ENCODE measurements at regions not wholly inside any gene's neighbourhood (a gene's known extent, or its start where the extent isn't known, plus 50 kb on each side); places are given as distances from the start of the nearest gene placed in this dataset.
"Not testable (repeated sequence)": the region's sequence is repeated elsewhere in the genome, so short reads cannot be mapped to it uniquely, and the experiment has no call there.

GRCh38 chr2:48088994-48089393, 182.7 kb upstream of the FBXO11 start:
- H3K9me3 ChIP-seq = peaks cover 0 to 6% (median 0%) of the 10 kb centered on the region in 4 donors
- H3K36me3 ChIP-seq = no peaks in the 10 kb centered on the region
- TF ChIP-seq CTCF (IDR thresholded peaks at IDR 0.05) (no peak), POLR2A (IDR thresholded peaks at IDR 0.05) (no peak)
- H3K27me3 ChIP-seq = no peaks in the 10 kb centered on the region
- H3K27ac ChIP-seq = no peak overlapping the region
- intact Hi-C loops (cut with DNase I) = no loop called here
- WGBS (ENCODE audit: insufficient coverage, low coverage, low lambda C conversion rate, missing lambda C conversion rate) = 81% methylated on average over 2 of the region's 2 CpGs
- H3K4me1 ChIP-seq = no peaks in the 10 kb centered on the region
- DNase-seq (no peak), ATAC-seq (no peak)
- H3K4me3 ChIP-seq = no peak overlapping the region

- DNase-seq (no peak), ATAC-seq (no peak)
- WGBS (ENCODE audit: insufficient coverage, low coverage, low lambda C conversion rate, missing lambda C conversion rate) = 43% methylated on average over 1 of the region's 1 CpG
- no peak overlapping the region for H3K4me3 ChIP-seq
- no peaks in the 10 kb centered on the region for H3K36me3 ChIP-seq
- TF ChIP-seq POLR2A (IDR thresholded peaks at IDR 0.05) (no peak), CTCF (IDR thresholded peaks at IDR 0.05) (no peak)
- H3K27ac ChIP-seq = no peak overlapping the region
- intact Hi-C loops (cut with DNase I) = no loop called here
- H3K9me3 ChIP-seq = peaks cover 0 to 6% (median 0%) of the 10 kb centered on the region in 4 donors
- H3K4me1 ChIP-seq = no peaks in the 10 kb centered on the region
- H3K27me3 ChIP-seq = no peaks in the 10 kb centered on the region
These were observed 183.3 kb upstream of the FBXO11 start for GRCh38 chr2:48089644-48090043.

- Histone ChIP-seq H3K9me3 (peaks cover 0 to 6% (median 0%) of the 10 kb centered on the region in 4 donors), H3K27ac (no peak overlapping the region), H3K27me3 (no peaks in the 10 kb centered on the region), H3K4me3 (no peak overlapping the region), H3K4me1 (no peaks in the 10 kb centered on the region), H3K36me3 (no peaks in the 10 kb centered on the region)
- DNase-seq (no peak), ATAC-seq (no peak)
- intact Hi-C loops (cut with DNase I) = no loop called here
- no peak for TF ChIP-seq CTCF (IDR thresholded peaks at IDR 0.05)
- no peak for TF ChIP-seq POLR2A (IDR thresholded peaks at IDR 0.05)
- 57% methylated on average over 4 of the region's 4 CpGs for WGBS (ENCODE audit: insufficient coverage, low coverage, low lambda C conversion rate, missing lambda C conversion rate)
These were observed 186.8 kb upstream of the FBXO11 start for GRCh38 chr2:48092846-48093803.

GRCh38 chr2:48096765-48097164, 190.5 kb upstream of the FBXO11 start:
- 21% methylated on average over 1 of the region's 1 CpG for WGBS (ENCODE audit: insufficient coverage, low coverage, low lambda C conversion rate, missing lambda C conversion rate)
- not testable (repeated sequence) for ATAC-seq, DNase-seq

GRCh38 chr2:48098539-48098938, 192.2 kb upstream of the FBXO11 start:
- Histone ChIP-seq H3K27ac (no peak overlapping the region), H3K4me3 (no peak overlapping the region), H3K36me3 (no peaks in the 10 kb centered on the region), H3K27me3 (no peaks in the 10 kb centered on the region), H3K4me1 (no peaks in the 10 kb centered on the region), H3K9me3 (no peaks in the 10 kb centered on the region)
- WGBS (ENCODE audit: insufficient coverage, low coverage, low lambda C conversion rate, missing lambda C conversion rate) = 60% methylated on average over 1 of the region's 1 CpG
- DNase-seq = no peak
- intact Hi-C loops (cut with DNase I) = no loop called here
- ATAC-seq = no peak
- TF ChIP-seq POLR2A (IDR thresholded peaks at IDR 0.05) = no peak
- no peak for TF ChIP-seq CTCF (IDR thresholded peaks at IDR 0.05)

More at GRCh38 chr2:48096765-48097164, 190.5 kb upstream of the FBXO11 start:
- H3K4me3 ChIP-seq; H3K9me3 ChIP-seq; H3K4me1 ChIP-seq; H3K27ac ChIP-seq; H3K36me3 ChIP-seq; intact Hi-C loops (cut with DNase I); H3K27me3 ChIP-seq: not testable (repeated sequence)

Measured in right lobe of liver (tissue), 6 donors.